Stimulated activated CD4-positive, alpha-beta T cell treated with anti-CD3 and anti-CD28 coated beads, Interleukin-4, amount 100 ng/mL, for 1 hour (primary cell): ENCODE measurements at regions not wholly inside any gene's neighbourhood (a gene's known extent, or its start where the extent isn't known, plus 50 kb on each side); places are given as distances from the start of the nearest gene placed in this dataset.
A peak's percentile ranks its signal among the peaks of the same experiment; 100 is the strongest.

ENCODE experiments used
- DNase-seq: peaks from one replicate; pipeline ENCODE4 v3.0.0-alpha.2; 2020

GRCh38 chr4:129561886-129562671 lies 466.1 kb downstream of the C4orf33 start:
- no peak for DNase-seq

- no peak for DNase-seq
Measured at GRCh38 chr4:129565214-129565613, 469.3 kb downstream of the C4orf33 start.

GRCh38 chr4:129570326-129570725 lies 474.4 kb downstream of the C4orf33 start:
- DNase-seq, result no peak

- DNase-seq, result no peak
Measured at GRCh38 chr4:129578336-129578735, 482.4 kb downstream of the C4orf33 start.

- DNase-seq, result no peak
Measured at GRCh38 chr4:129581305-129581704, 485.4 kb downstream of the C4orf33 start.

GRCh38 chr4:129583868-129584267 lies 487.9 kb downstream of the C4orf33 start:
- no peak for DNase-seq

GRCh38 chr4:129598582-129598981 lies 502.6 kb downstream of the C4orf33 start:
- no peak for DNase-seq

- DNase-seq, result no peak
Measured at GRCh38 chr4:129600898-129601297, 504.9 kb downstream of the C4orf33 start.

GRCh38 chr4:129602447-129602846 lies 506.5 kb downstream of the C4orf33 start:
- DNase-seq, result no peak

GRCh38 chr4:129603241-129603931 lies 507.4 kb downstream of the C4orf33 start:
- no peak for DNase-seq

GRCh38 chr4:129604632-129605255 lies 508.8 kb downstream of the C4orf33 start:
- DNase-seq, result no peak

- DNase-seq, result no peak
Measured at GRCh38 chr4:129614611-129615010, 518.7 kb downstream of the C4orf33 start.

- DNase-seq, result no peak
Measured at GRCh38 chr4:129622566-129622965, 526.6 kb downstream of the C4orf33 start.

GRCh38 chr4:129623233-129623875 lies 527.4 kb downstream of the C4orf33 start:
- DNase-seq, result no peak

GRCh38 chr4:129641179-129641578 lies 545.2 kb downstream of the C4orf33 start:
- DNase-seq, result peak; percentile 22

GRCh38 chr4:129645461-129645860 lies 549.5 kb downstream of the C4orf33 start:
- no peak for DNase-seq

GRCh38 chr4:129668092-129668491 lies 572.1 kb downstream of the C4orf33 start:
- no peak for DNase-seq

GRCh38 chr4:129672941-129673340 lies 577.0 kb downstream of the C4orf33 start:
- no peak for DNase-seq

GRCh38 chr4:129675036-129675435 lies 579.1 kb downstream of the C4orf33 start:
- DNase-seq, result no peak

GRCh38 chr4:129676934-129677333 lies 581.0 kb downstream of the C4orf33 start:
- DNase-seq, result no peak

- DNase-seq, result no peak
Measured at GRCh38 chr4:129682586-129682985, 586.6 kb downstream of the C4orf33 start.

- no peak for DNase-seq
Measured at GRCh38 chr4:129707949-129708348, 612.0 kb downstream of the C4orf33 start.

- no peak for DNase-seq
Measured at GRCh38 chr4:129708784-129709183, 612.8 kb downstream of the C4orf33 start.
